22Rv1 (cell line): ENCODE measurements at regions not wholly inside any gene's neighbourhood (a gene's known extent, or its start where the extent isn't known, plus 50 kb on each side); places are given as distances from the start of the nearest gene placed in this dataset.

Experiments
- ZFX ChIP-seq: fragments of 450-650 bp; IDR thresholded peaks from 2 replicates; pipeline ENCODE4 v1.6.1; 2017; ENCODE audit warnings: antibody characterized with exemption, borderline replicate concordance
- TF ChIP-seq, protein P1 (sequence below): fragments of 450-650 bp; IDR thresholded peaks from 2 replicates; pipeline ENCODE4 v1.5.1; 2017; ENCODE audit warnings: mild to moderate bottlenecking

DNA sequence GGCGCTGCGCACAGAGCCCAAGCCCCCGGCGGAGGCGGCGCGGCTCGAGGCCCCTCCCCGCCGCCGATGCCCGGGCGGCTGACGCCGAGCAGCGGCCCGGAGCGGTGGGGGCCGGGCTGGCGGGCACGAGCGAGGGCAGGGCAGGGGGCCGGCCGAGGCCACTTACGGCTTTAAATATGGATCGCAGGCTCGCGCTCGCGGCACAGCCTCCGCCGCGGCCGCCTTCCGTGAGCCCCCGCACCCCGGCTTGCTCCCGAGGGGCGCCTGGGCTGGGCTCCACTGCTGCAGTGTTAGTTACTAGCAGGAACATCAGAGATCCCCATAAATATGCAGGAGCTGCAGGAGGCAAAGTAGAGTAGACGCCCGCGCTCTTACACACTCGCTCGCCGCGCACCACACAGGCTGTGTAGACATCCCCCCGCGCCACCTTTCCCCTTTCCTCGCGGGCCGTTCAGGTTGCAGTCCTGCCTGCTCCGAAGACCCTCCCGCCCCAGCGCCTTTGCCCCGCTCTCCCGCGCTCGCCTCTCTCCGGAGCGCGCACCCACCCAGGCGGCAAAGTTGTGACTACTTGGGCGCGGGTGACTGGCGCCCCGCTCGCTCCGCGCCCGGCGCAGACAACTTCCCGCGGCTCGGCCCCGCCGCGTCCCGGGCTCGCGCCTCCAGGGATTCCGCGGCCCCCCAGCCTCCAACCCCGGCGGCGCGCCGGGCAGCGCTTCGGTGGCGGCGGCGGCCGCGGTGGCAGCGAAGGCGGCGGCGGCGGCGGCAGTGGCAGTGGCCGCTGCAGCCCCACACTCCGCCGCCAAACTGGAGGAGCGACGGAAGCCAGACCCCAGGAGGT, 152.0 kb upstream of the SLC4A4 start:
- TF ChIP-seq, protein P1, sequence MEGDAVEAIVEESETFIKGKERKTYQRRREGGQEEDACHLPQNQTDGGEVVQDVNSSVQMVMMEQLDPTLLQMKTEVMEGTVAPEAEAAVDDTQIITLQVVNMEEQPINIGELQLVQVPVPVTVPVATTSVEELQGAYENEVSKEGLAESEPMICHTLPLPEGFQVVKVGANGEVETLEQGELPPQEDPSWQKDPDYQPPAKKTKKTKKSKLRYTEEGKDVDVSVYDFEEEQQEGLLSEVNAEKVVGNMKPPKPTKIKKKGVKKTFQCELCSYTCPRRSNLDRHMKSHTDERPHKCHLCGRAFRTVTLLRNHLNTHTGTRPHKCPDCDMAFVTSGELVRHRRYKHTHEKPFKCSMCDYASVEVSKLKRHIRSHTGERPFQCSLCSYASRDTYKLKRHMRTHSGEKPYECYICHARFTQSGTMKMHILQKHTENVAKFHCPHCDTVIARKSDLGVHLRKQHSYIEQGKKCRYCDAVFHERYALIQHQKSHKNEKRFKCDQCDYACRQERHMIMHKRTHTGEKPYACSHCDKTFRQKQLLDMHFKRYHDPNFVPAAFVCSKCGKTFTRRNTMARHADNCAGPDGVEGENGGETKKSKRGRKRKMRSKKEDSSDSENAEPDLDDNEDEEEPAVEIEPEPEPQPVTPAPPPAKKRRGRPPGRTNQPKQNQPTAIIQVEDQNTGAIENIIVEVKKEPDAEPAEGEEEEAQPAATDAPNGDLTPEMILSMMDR = no peak
- no peak for TF ChIP-seq ZFX
